OCI-LY1 (cell line): ENCODE measurements at regions not wholly inside any gene's neighbourhood (a gene's known extent, or its start where the extent isn't known, plus 50 kb on each side); places are given as distances from the start of the nearest gene placed in this dataset.

Experiments used
- H2AFZ ChIP-seq: fragments of 200-600 bp; sonication (generic), shearing (Covaris generic); 2 replicates; pipeline ENCODE4 v1.6.0; 2014; ENCODE audit warnings: antibody characterized with exemption, mild to moderate bottlenecking, low read length
- H3F3A ChIP-seq: fragments of 200-600 bp; sonication (generic), shearing (Covaris generic); 2 replicates; pipeline ENCODE4 v1.6.0; 2014; ENCODE audit warnings: mild to moderate bottlenecking, antibody characterized with exemption, low read length, moderate library complexity; ENCODE audit not compliant: insufficient read depth
- H3K27ac ChIP-seq: fragments of 200-600 bp; sonication (generic); 2 replicates; pipeline ENCODE4 v1.5.1; 2014; ENCODE audit warnings: low read length, mixed run types, mild to moderate bottlenecking, low read depth; ENCODE audit not compliant: poor library complexity, severe bottlenecking
- H3K27me3 ChIP-seq: fragments of 200-600 bp; sonication (generic); 2 replicates; pipeline ENCODE4 v1.6.0; 2014; ENCODE audit warnings: antibody characterized with exemption, mild to moderate bottlenecking, low read length, moderate library complexity; ENCODE audit not compliant: insufficient read depth
- H3K36me3 ChIP-seq: fragments of 200-600 bp; sonication (generic); 2 replicates; pipeline ENCODE4 v1.6.1; 2014; ENCODE audit warnings: mild to moderate bottlenecking, antibody characterized with exemption, low read length, moderate library complexity, mixed read lengths; ENCODE audit not compliant: insufficient read depth
- H3K4me1 ChIP-seq: fragments of 200-600 bp; sonication (generic); 2 replicates; pipeline ENCODE4 v1.5.1; 2014; ENCODE audit warnings: mild to moderate bottlenecking, low read length, moderate library complexity; ENCODE audit not compliant: insufficient read depth, severe bottlenecking
- H3K4me2 ChIP-seq: fragments of 200-600 bp; sonication (generic), shearing (Covaris generic); 2 replicates; pipeline ENCODE4 v1.6.1; 2014; ENCODE audit warnings: low read length
- H3K4me3 ChIP-seq: fragments of 200-600 bp; sonication (generic); 2 replicates; pipeline ENCODE4 v1.5.1; 2014; ENCODE audit warnings: low read length, low read depth, mild to moderate bottlenecking, mixed read lengths; ENCODE audit not compliant: poor library complexity, severe bottlenecking
- H3K79me2 ChIP-seq: fragments of 200-600 bp; shearing (Covaris generic); 2 replicates; pipeline ENCODE4 v1.6.1; 2016; ENCODE audit warnings: mixed run types, low read length, mixed read lengths; ENCODE audit not compliant: insufficient read depth
- H3K9ac ChIP-seq: fragments of 200-600 bp; sonication (generic), shearing (Covaris generic); 2 replicates; pipeline ENCODE4 v1.6.1; 2014; ENCODE audit warnings: mild to moderate bottlenecking, low read length, mixed read lengths
- H3K9me2 ChIP-seq: fragments of 200-600 bp; sonication (generic), shearing (Covaris generic); 2 replicates; pipeline ENCODE4 v1.6.1; 2014; ENCODE audit warnings: low read depth, mild to moderate bottlenecking, low read length, mixed read lengths
- H3K9me3 ChIP-seq: fragments of 200-600 bp; shearing (Covaris generic); 2 replicates; pipeline ENCODE4 v1.6.1; 2014; ENCODE audit warnings: low read length, mixed read lengths
- H4K20me1 ChIP-seq: fragments of 200-600 bp; sonication (generic), shearing (Covaris generic); 2 replicates; pipeline ENCODE4 v1.6.0; 2016; ENCODE audit warnings: mild to moderate bottlenecking, low read length; ENCODE audit not compliant: insufficient read depth
- CTCF ChIP-seq: fragments of 200-600 bp; sonication (generic), shearing (Covaris generic); IDR thresholded peaks from 2 replicates; pipeline ENCODE4 v1.5.1; 2017; ENCODE audit warnings: mild to moderate bottlenecking, antibody characterized with exemption, low read length, moderate library complexity, mixed read lengths
- EZH2 ChIP-seq: fragments of 200-600 bp; sonication (generic), shearing (Covaris generic); IDR thresholded peaks from 2 replicates; pipeline ENCODE4 v1.8.0; 2017; ENCODE audit warnings: borderline replicate concordance, mixed run types, mild to moderate bottlenecking, antibody characterized with exemption, low read length, moderate library complexity, mixed read lengths

- Histone ChIP-seq H3K9ac (no peak overlapping the region), H3K79me2 (no peaks in the 10 kb centered on the region), H3K4me2 (no peak overlapping the region), H3K9me3 (no peaks in the 10 kb centered on the region), H3K4me3 (no peak overlapping the region), H3F3A (no peaks in the 10 kb centered on the region), H3K27ac (no peak overlapping the region), H4K20me1 (no peaks in the 10 kb centered on the region), H3K4me1 (no peaks in the 10 kb centered on the region), H3K9me2 (no peaks in the 10 kb centered on the region), H2AFZ (no peak overlapping the region), H3K27me3 (no peaks in the 10 kb centered on the region), H3K36me3 (no peaks in the 10 kb centered on the region)
- TF ChIP-seq EZH2 (no peak), CTCF (no peak)
These were observed 979.6 kb downstream of the TFAP2A start for GRCh38 chr6:9435281-9435680.

GRCh38 chr6:9431945-9432344 is 982.9 kb downstream of the TFAP2A start:
- Histone ChIP-seq H3K9me3 (no peaks in the 10 kb centered on the region), H3K79me2 (no peaks in the 10 kb centered on the region), H3K27me3 (no peaks in the 10 kb centered on the region), H3K36me3 (no peaks in the 10 kb centered on the region), H3K9ac (no peak overlapping the region), H3F3A (no peaks in the 10 kb centered on the region), H4K20me1 (no peaks in the 10 kb centered on the region), H3K9me2 (no peaks in the 10 kb centered on the region), H2AFZ (no peak overlapping the region), H3K4me1 (no peaks in the 10 kb centered on the region), H3K4me3 (no peak overlapping the region), H3K27ac (no peak overlapping the region), H3K4me2 (no peak overlapping the region)
- TF ChIP-seq CTCF (no peak), EZH2 (no peak)

GRCh38 chr6:9428421-9429172 is 986.3 kb downstream of the TFAP2A start:
- H3K27ac ChIP-seq: no peak overlapping the region
- H3F3A ChIP-seq: no peaks in the 10 kb centered on the region
- no peaks in the 10 kb centered on the region for H4K20me1 ChIP-seq
- H3K4me3 ChIP-seq: no peak overlapping the region
- no peak overlapping the region for H3K4me2 ChIP-seq
- H3K9me2 ChIP-seq: no peaks in the 10 kb centered on the region
- no peak overlapping the region for H3K9ac ChIP-seq
- no peaks in the 10 kb centered on the region for H3K36me3 ChIP-seq
- no peaks in the 10 kb centered on the region for H3K79me2 ChIP-seq
- H3K4me1 ChIP-seq: no peaks in the 10 kb centered on the region
- no peaks in the 10 kb centered on the region for H3K9me3 ChIP-seq
- TF ChIP-seq CTCF (no peak), EZH2 (no peak)
- no peaks in the 10 kb centered on the region for H3K27me3 ChIP-seq
- H2AFZ ChIP-seq: no peak overlapping the region
